H1 (cell line): ENCODE measurements at regions not wholly inside any gene's neighbourhood (a gene's known extent, or its start where the extent isn't known, plus 50 kb on each side); places are given as distances from the start of the nearest gene placed in this dataset.

Experiments
- CREB1 ChIP-seq: IDR thresholded peaks from 2 replicates; pipeline ENCODE4 v1.6.1; 2012; ENCODE audit warnings: inconsistent platforms
- CTCF ChIP-seq, 3 experiments: IDR thresholded peaks; 1 replicate in 2 of 3; 2 replicates in 1 of 3; pipeline versions ENCODE4 v1.5.1 to v1.6.1; 2011; ENCODE audit warnings: low read length in 3 of 3, mild to moderate bottlenecking in 3 of 3, inconsistent platforms in 2 of 3, low read depth in 1 of 3, moderate library complexity in 1 of 3; ENCODE audit not compliant: insufficient read depth in 1 of 3; ENCODE audit errors: control extremely low read depth in 1 of 3
- EP300 ChIP-seq, 2 experiments: IDR thresholded peaks; 1 replicate in 1 of 2; 2 replicates in 1 of 2; pipeline ENCODE4 v1.6.1; 2011 to 2012; ENCODE audit warnings: low read depth in 2 of 2, low read length in 2 of 2, mild to moderate bottlenecking in 2 of 2, borderline replicate concordance in 1 of 2, inconsistent platforms in 1 of 2, moderate library complexity in 1 of 2
- EZH2 ChIP-seq: fragments of 200-600 bp; sonication (generic); IDR thresholded peaks from 2 replicates; pipeline ENCODE4 v1.7.1; 2012; ENCODE audit warnings: low read depth, mild to moderate bottlenecking, moderate library complexity, low read length, inconsistent platforms; ENCODE audit not compliant: severe bottlenecking
- GABPA ChIP-seq: IDR thresholded peaks from 2 replicates; pipeline ENCODE4 v1.6.1; 2011; ENCODE audit warnings: mild to moderate bottlenecking, low read length, moderate library complexity, borderline replicate concordance; ENCODE audit not compliant: insufficient read depth
- MAX ChIP-seq: IDR thresholded peaks from 2 replicates; pipeline ENCODE4 v1.6.1; 2012; ENCODE audit warnings: inconsistent platforms
- POLR2A ChIP-seq, 2 experiments: IDR thresholded peaks; 1 replicate in 1 of 2; 2 replicates in 1 of 2; pipeline ENCODE4 v1.6.1; 2011; ENCODE audit warnings: low read depth in 2 of 2, low read length in 2 of 2, mild to moderate bottlenecking in 2 of 2; ENCODE audit errors: control extremely low read depth in 1 of 2
- RAD21 ChIP-seq, 2 experiments: IDR thresholded peaks in 1 of 2; conservative IDR thresholded peaks in 1 of 2; 2 replicates each; pipeline ENCODE4 v1.6.1; 2011; ENCODE audit warnings: low read depth in 2 of 2, low read length in 2 of 2, improper control_type of control experiment in 1 of 2, inconsistent platforms in 1 of 2, mild to moderate bottlenecking in 1 of 2, moderate library complexity in 1 of 2
- SUZ12 ChIP-seq: fragments of 200-600 bp; sonication (generic); IDR thresholded peaks from 2 replicates; pipeline ENCODE4 v1.6.1; 2012; ENCODE audit warnings: mild to moderate bottlenecking, inconsistent platforms, low read length, moderate library complexity, mixed read lengths
- TCF12 ChIP-seq: IDR thresholded peaks from 2 replicates; pipeline ENCODE4 v1.6.1; 2011; ENCODE audit warnings: low read depth, mild to moderate bottlenecking, low read length
- TF ChIP-seq, protein P1 (sequence below): IDR thresholded peaks from 2 replicates; pipeline ENCODE4 v1.6.1; 2011; ENCODE audit warnings: low read length, improper control_type of control experiment

GRCh38 chr17:79414063-79414792 lies 196.6 kb downstream of the RBFOX3 start:
- TF ChIP-seq TCF12 (no peak), CTCF (IDR thresholded peaks at IDR 0.05; ENCODE audit: control extremely low read depth in 1 of 3, insufficient read depth in 1 of 3, low read depth in 1 of 3, low read length in 3 of 3) (no peak), SUZ12 (no peak), GABPA (no peak), POLR2A (IDR thresholded peaks at IDR 0.05; ENCODE audit: control extremely low read depth in 1 of 2, low read depth in 2 of 2, low read length in 2 of 2) (no peak), MAX (no peak), CREB1 (no peak), RAD21 (IDR thresholded peaks at IDR 0.05 in 1 of 2, conservative IDR thresholded peaks at IDR 0.05 in 1 of 2; ENCODE audit: low read depth in 2 of 2, low read length in 2 of 2) (no peak), EP300 (IDR thresholded peaks at IDR 0.05; ENCODE audit: borderline replicate concordance in 1 of 2, low read depth in 2 of 2, low read length in 2 of 2) (no peak), EZH2 (no peak)
- TF ChIP-seq, protein P1, sequence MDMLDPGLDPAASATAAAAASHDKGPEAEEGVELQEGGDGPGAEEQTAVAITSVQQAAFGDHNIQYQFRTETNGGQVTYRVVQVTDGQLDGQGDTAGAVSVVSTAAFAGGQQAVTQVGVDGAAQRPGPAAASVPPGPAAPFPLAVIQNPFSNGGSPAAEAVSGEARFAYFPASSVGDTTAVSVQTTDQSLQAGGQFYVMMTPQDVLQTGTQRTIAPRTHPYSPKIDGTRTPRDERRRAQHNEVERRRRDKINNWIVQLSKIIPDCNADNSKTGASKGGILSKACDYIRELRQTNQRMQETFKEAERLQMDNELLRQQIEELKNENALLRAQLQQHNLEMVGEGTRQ: no peak
